HFFc6 (cell line): ENCODE measurements at regions not wholly inside any gene's neighbourhood (a gene's known extent, or its start where the extent isn't known, plus 50 kb on each side); places are given as distances from the start of the nearest gene placed in this dataset.

ENCODE experiments used
- DNase-seq: peaks from one replicate; pipeline ENCODE4 v3.0.0-alpha.2; 2018
- H3K27ac Mint-ChIP-seq: 2 replicates; pipeline ENCODE4 v1.8.0; 2020; ENCODE audit warnings: mild to moderate bottlenecking, mixed read lengths
- H3K27me3 Mint-ChIP-seq: 2 replicates; pipeline ENCODE4 v1.8.0; 2021; ENCODE audit warnings: mild to moderate bottlenecking, moderate library complexity, mixed read lengths; ENCODE audit not compliant: insufficient read depth
- H3K36me3 Mint-ChIP-seq: 2 replicates; pipeline ENCODE4 v1.8.0; 2021; ENCODE audit warnings: low read depth, mixed read lengths
- H3K4me1 Mint-ChIP-seq: 2 replicates; pipeline ENCODE4 v1.8.0; 2020; ENCODE audit warnings: low read depth, mixed read lengths
- H3K4me3 Mint-ChIP-seq: 2 replicates; pipeline ENCODE4 v1.8.0; 2020; ENCODE audit warnings: mild to moderate bottlenecking, moderate library complexity, mixed read lengths
- H3K9me3 Mint-ChIP-seq: 2 replicates; pipeline ENCODE4 v1.8.0; 2020; ENCODE audit warnings: mild to moderate bottlenecking, mixed read lengths
- CTCF ChIP-seq: fragments of 200-600 bp; sonication (generic); IDR thresholded peaks from 2 replicates; pipeline ENCODE4 v1.5.0; 2021; ENCODE audit warnings: antibody characterized with exemption, mild to moderate bottlenecking

GRCh38 chr16:9557713-9558112 lies 466.3 kb downstream of the HAPSTR1 start:
- no peaks in the 10 kb centered on the region for H3K4me1 Mint-ChIP-seq
- no peak for TF ChIP-seq CTCF
- DNase-seq: no peak
- H3K36me3 Mint-ChIP-seq: peaks cover 7% of the 10 kb centered on the region; the same call in 1 of the 2 replicates
- no peak overlapping the region for H3K27ac Mint-ChIP-seq
- H3K4me3 Mint-ChIP-seq: no peak overlapping the region
- H3K9me3 Mint-ChIP-seq: peaks cover 57% of the 10 kb centered on the region
- H3K27me3 Mint-ChIP-seq: peaks cover 1% of the 10 kb centered on the region; the same call in 1 of the 2 replicates

DNA sequence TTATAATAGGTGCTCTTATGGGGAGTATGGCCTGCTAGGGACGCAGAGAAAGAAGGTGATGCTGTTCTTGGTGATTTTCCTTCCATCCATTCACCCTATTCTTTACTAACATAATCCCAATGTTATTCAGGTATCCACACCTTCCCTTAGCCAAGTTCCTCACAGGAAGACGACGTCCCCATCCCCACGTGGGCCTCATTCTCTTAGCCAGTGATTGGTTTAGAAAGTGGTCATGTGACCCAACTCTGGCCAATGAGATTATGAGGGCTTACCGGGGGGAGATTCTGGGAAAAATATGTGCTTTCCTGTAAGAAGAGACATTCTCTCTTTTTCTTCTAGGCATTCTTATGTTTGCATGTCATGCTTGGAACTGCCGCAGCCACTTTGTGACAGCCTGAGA lies 474.7 kb downstream of the HAPSTR1 start:
- no peak for TF ChIP-seq CTCF
- Mint-ChIP-seq H3K9me3 (peaks cover 43% of the 10 kb centered on the region), H3K27me3 (no peaks in the 10 kb centered on the region), H3K4me3 (no peak overlapping the region), H3K27ac (no peak overlapping the region), H3K4me1 (no peaks in the 10 kb centered on the region), H3K36me3 (no peaks in the 10 kb centered on the region; the same call in 1 of the 2 replicates)
- DNase-seq: no peak

GRCh38 chr16:9567666-9568065 lies 476.2 kb downstream of the HAPSTR1 start:
- no peak overlapping the region for H3K27ac Mint-ChIP-seq
- no peaks in the 10 kb centered on the region; the same call in 1 of the 2 replicates for H3K36me3 Mint-ChIP-seq
- H3K4me3 Mint-ChIP-seq: no peak overlapping the region
- no peak for TF ChIP-seq CTCF
- H3K4me1 Mint-ChIP-seq: no peaks in the 10 kb centered on the region
- peaks cover 37% of the 10 kb centered on the region for H3K9me3 Mint-ChIP-seq
- DNase-seq: no peak
- H3K27me3 Mint-ChIP-seq: no peaks in the 10 kb centered on the region

DNA sequence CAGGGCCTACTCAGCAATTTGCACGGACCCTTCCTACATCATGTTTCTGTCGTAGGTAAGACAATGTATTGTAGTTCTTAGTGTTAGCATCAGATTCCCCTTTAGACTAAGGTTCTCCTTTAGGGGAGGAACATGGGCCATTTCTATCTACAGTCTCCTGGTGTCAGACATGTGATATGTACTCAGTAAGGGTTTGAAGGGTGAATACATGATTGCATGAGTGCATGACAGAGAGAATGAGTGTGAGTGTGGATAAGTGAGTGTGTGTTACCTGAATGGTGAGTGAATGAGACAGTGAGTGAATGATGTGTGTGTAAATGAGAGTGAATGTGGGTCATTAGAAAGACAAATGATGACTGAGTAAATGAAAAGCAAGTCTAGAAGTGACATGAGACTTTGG lies 476.8 kb downstream of the HAPSTR1 start:
- H3K9me3 Mint-ChIP-seq: peaks cover 40% of the 10 kb centered on the region
- H3K4me3 Mint-ChIP-seq: no peak overlapping the region

GRCh38 chr16:9570521-9570920 lies 479.1 kb downstream of the HAPSTR1 start:
- Mint-ChIP-seq H3K9me3 (peaks cover 52% of the 10 kb centered on the region), H3K27ac (no peak overlapping the region), H3K4me3 (no peak overlapping the region), H3K36me3 (no peaks in the 10 kb centered on the region; the same call in 1 of the 2 replicates), H3K27me3 (no peaks in the 10 kb centered on the region), H3K4me1 (no peaks in the 10 kb centered on the region)
- no peak for TF ChIP-seq CTCF
- no peak for DNase-seq

More for the DNA sequence above, 476.8 kb downstream of the HAPSTR1 start:
- Mint-ChIP-seq H3K36me3 (no peaks in the 10 kb centered on the region; the same call in 1 of the 2 replicates), H3K27me3 (no peaks in the 10 kb centered on the region), H3K27ac (no peak overlapping the region), H3K4me1 (no peaks in the 10 kb centered on the region)
- DNase-seq: no peak
- TF ChIP-seq CTCF: no peak

DNA sequence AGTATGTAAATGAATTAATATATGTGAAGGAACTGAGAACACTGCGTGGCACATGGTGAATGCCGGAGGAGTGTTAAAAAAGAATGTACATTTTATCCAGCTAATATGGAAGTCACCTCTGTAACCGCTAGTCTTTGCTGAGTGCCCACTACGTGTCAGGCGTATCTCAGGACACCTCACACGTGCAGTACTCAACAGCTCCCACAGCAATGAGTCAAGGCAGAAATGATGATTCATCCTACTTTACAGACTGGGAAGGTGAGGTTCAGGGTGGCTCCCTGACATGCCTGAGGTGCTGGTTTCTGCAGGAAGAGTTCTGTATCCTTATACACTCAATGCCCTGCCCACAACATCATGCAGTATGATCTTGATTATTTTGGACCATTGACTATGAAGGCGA lies 487.0 kb downstream of the HAPSTR1 start:
- TF ChIP-seq CTCF: no peak
- H3K4me3 Mint-ChIP-seq: no peak overlapping the region
- H3K27me3 Mint-ChIP-seq: peaks cover 3% of the 10 kb centered on the region
- H3K27ac Mint-ChIP-seq: no peak overlapping the region
- H3K4me1 Mint-ChIP-seq: no peaks in the 10 kb centered on the region
- peaks cover 53% of the 10 kb centered on the region for H3K9me3 Mint-ChIP-seq
- no peak for DNase-seq
- H3K36me3 Mint-ChIP-seq: peaks cover 18% of the 10 kb centered on the region; the same call in 1 of the 2 replicates
